ENCODE measurements at regions not wholly inside any gene's neighbourhood (a gene's known extent, or its start where the extent isn't known, plus 50 kb on each side); places are given as distances from the start of the nearest gene placed in this dataset.

- TF ChIP-seq JUND (IDR thresholded peaks at IDR 0.05; ENCODE audit: low read depth): no peak
Measured at GRCh38 chr14:30482276-30482675, 76.7 kb upstream of the G2E3 start.

GRCh38 chr14:30484201-30484600, 74.8 kb upstream of the G2E3 start:
- no peak for DNase-seq (ENCODE audit: low read depth in 1 of 2, low spot score in 1 of 2)
- no peak for TF ChIP-seq JUND (IDR thresholded peaks at IDR 0.05; ENCODE audit: low read depth)
- in situ Hi-C loops (cut with HindIII; ENCODE audit: low pct_unique_long_range_greater_than_20kb, low sequenced_read_pairs): no loop called here

More at GRCh38 chr14:30482276-30482675, 76.7 kb upstream of the G2E3 start:
- DNase-seq (ENCODE audit: low read depth in 1 of 2, low spot score in 1 of 2): no peak
- in situ Hi-C loops (cut with HindIII; ENCODE audit: low pct_unique_long_range_greater_than_20kb, low sequenced_read_pairs): no loop called here

DNA sequence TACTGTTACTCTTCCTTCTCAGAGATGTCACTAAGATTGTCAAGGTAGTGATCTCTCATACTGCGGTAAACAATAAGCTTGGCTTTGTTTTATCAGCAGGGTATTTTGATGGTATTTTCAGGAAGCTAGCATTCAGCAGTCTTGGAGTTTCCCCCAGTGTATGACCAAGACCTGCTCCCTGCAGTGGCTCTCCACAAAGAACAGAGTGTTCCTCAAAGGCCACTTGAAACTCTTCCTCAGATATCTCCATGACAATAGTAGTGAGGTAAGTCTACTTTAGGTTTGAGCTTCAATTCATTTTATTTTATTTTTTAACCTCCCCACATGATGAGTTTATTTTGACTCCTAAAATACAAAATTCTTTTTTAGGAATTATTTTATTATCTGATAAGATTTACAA, 74.0 kb upstream of the G2E3 start:
- no peak for DNase-seq (ENCODE audit: low read depth in 1 of 2, low spot score in 1 of 2)
- in situ Hi-C loops (cut with HindIII; ENCODE audit: low pct_unique_long_range_greater_than_20kb, low sequenced_read_pairs): no loop called here
- no peak for TF ChIP-seq JUND (IDR thresholded peaks at IDR 0.05; ENCODE audit: low read depth)

DNA sequence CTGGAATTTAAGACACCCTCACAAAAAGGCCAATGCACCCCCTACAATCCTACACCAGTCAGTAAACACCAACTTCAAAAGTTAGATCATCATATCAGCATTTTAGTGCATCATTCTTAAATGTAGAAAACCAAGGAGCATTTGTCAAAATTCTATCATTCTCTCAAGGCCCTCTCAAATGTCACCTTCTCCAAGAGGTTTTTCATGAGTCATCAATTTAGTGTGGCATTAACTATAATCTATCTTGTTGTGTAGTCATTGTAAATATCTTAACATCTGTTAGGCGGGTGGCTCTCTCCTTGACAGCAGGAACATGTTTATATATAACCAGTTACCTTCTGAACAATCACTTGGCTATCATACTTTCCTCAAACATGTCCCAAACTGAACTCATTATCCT, 62.1 kb upstream of the G2E3 start:
- in situ Hi-C loops (cut with HindIII; ENCODE audit: low pct_unique_long_range_greater_than_20kb, low sequenced_read_pairs): no loop called here
- DNase-seq (ENCODE audit: low read depth in 1 of 2, low spot score in 1 of 2): no peak
- no peak for TF ChIP-seq JUND (IDR thresholded peaks at IDR 0.05; ENCODE audit: low read depth)

DNA sequence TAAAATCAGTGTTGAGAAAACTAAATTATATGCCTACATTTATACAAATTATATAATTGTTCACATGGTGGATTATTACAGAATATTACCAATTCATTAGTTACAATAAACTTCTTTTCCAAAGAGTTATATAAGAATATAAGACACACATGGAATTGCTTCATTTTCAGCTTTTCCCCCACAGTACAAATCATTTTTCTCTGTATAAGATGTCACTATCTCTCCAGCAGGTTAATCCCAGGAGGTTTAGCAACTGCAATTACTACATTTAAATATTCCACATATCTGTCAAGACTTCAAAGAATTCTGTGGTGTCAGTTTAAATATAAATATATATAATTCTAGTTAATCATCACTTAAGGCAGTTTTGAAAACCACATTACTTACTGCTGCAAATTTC, 59.6 kb upstream of the G2E3 start:
- no peak for TF ChIP-seq JUND (IDR thresholded peaks at IDR 0.05; ENCODE audit: low read depth)
- in situ Hi-C loops (cut with HindIII; ENCODE audit: low pct_unique_long_range_greater_than_20kb, low sequenced_read_pairs): no loop called here

GRCh38 chr14:30500222-30500621, 58.7 kb upstream of the G2E3 start:
- TF ChIP-seq JUND (IDR thresholded peaks at IDR 0.05; ENCODE audit: low read depth): no peak
- DNase-seq (ENCODE audit: low read depth in 1 of 2, low spot score in 1 of 2): no peak
- in situ Hi-C loops (cut with HindIII; ENCODE audit: low pct_unique_long_range_greater_than_20kb, low sequenced_read_pairs): no loop called here

More for the DNA sequence above, 59.6 kb upstream of the G2E3 start:
- no peak for DNase-seq (ENCODE audit: low read depth in 1 of 2, low spot score in 1 of 2)

DNA sequence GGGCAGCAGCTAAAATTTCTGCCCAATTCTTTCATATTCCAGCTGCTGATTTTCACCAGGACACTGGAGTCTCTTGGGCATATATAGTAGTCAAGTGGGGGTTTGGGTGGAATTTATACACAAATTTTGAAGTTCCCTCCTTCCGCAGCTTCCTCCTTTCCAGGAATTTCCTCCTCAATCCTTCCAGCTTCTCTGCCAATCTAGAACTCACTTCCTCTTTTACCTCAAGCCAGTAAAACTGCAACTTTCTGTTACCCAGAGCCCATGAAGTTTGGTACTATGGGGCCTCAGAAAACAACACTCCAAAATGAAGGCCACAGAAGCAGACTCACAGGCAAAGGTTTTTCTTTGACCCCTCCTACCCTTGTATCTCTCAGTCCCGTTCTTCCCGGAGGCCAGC, 51.7 kb upstream of the G2E3 start:
- DNase-seq (ENCODE audit: low read depth in 1 of 2, low spot score in 1 of 2): no peak
- in situ Hi-C loops (cut with HindIII; ENCODE audit: low pct_unique_long_range_greater_than_20kb, low sequenced_read_pairs): no loop called here
- TF ChIP-seq JUND (IDR thresholded peaks at IDR 0.05; ENCODE audit: low read depth): no peak

Measured in T47D (cell line).